Testis (tissue), 2 donors: ENCODE measurements at regions not wholly inside any gene's neighbourhood (a gene's known extent, or its start where the extent isn't known, plus 50 kb on each side); places are given as distances from the start of the nearest gene placed in this dataset.

Experiments used
- DNase-seq: peaks from one replicate; pipeline ENCODE4 v3.0.0-alpha.2; 2019
- H3K27ac ChIP-seq, 2 donors: fragments of 200-600 bp; sonication (generic); one replicate each; pipeline ENCODE4 v1.5.1; 2019
- H3K27me3 ChIP-seq: fragments of 200-600 bp; sonication (generic); one replicate; pipeline ENCODE4 v1.5.1; 2019
- H3K36me3 ChIP-seq: fragments of 200-600 bp; sonication (generic); one replicate; pipeline ENCODE4 v1.5.1; 2017; ENCODE audit warnings: low read depth; ENCODE audit errors: missing control alignments
- H3K4me1 ChIP-seq: fragments of 200-600 bp; sonication (generic); one replicate; pipeline ENCODE4 v1.5.1; 2019
- H3K4me3 ChIP-seq, 2 donors: fragments of 200-600 bp; sonication (generic); one replicate each; pipeline ENCODE4 v1.5.1; 2017 to 2019
- H3K9me3 ChIP-seq: fragments of 200-600 bp; sonication (generic); one replicate; pipeline ENCODE4 v1.5.1; 2017
- POLR2A ChIP-seq: fragments of 450-650 bp; IDR thresholded peaks from one replicate; pipeline ENCODE4 v1.6.1; 2017; ENCODE audit warnings: antibody characterized with exemption, mild to moderate bottlenecking, moderate library complexity
- WGBS, 2 donors: methylation state at CpG; one replicate each; pipeline ENCODE4 v1.1.5; 2018; 5-methylcytosine and 5-hydroxymethylcytosine counted together
- intact Hi-C: fragments of 100-400 bp; cut with DNase I; formaldehyde crosslinking; loops from one replicate; pipeline ENCODE4 v1.15.1; 2023; ENCODE audit warnings: low total_unique reads
- TF ChIP-seq, protein P1 (sequence below), 3 experiments: fragments of 450-650 bp in 2 of 3; fragments of 200-600 bp in 1 of 3; sonication (generic) in 1 of 3; IDR thresholded peaks; one replicate each; pipeline ENCODE4 v1.5.1; 2016 to 2019; ENCODE audit warnings: antibody characterized with exemption in 3 of 3, mild to moderate bottlenecking in 2 of 3, moderate library complexity in 1 of 3

DNA sequence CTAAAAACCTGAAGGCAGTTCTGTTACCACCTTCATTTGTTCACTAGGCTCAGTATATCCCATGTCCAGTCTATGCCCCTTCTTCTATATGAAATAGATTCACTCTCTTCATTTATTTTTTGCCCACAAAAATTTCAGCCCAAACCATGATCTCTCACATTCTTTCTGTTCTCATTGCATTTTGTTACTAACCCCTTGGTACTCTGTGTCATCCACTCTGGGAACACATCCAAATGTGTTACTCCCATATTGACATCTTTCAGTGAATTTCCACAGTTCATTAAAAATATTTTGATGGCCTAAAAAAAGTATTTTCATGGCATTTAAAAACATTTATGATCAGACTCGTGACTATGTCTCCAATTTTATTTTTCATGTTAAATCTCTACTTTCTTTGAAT, 378.9 kb downstream of the SLITRK1 start:
- Histone ChIP-seq H3K36me3 (no peaks in the 10 kb centered on the region), H3K4me1 (no peaks in the 10 kb centered on the region), H3K27ac (no peak overlapping the region), H3K4me3 (no peak overlapping the region), H3K27me3 (no peaks in the 10 kb centered on the region), H3K9me3 (no peaks in the 10 kb centered on the region)
- no peak for DNase-seq
- WGBS, 2 donors: 73 to 84% methylated on average over 1 of the region's 1 CpG
- no peak for TF ChIP-seq POLR2A
- TF ChIP-seq, protein P1, sequence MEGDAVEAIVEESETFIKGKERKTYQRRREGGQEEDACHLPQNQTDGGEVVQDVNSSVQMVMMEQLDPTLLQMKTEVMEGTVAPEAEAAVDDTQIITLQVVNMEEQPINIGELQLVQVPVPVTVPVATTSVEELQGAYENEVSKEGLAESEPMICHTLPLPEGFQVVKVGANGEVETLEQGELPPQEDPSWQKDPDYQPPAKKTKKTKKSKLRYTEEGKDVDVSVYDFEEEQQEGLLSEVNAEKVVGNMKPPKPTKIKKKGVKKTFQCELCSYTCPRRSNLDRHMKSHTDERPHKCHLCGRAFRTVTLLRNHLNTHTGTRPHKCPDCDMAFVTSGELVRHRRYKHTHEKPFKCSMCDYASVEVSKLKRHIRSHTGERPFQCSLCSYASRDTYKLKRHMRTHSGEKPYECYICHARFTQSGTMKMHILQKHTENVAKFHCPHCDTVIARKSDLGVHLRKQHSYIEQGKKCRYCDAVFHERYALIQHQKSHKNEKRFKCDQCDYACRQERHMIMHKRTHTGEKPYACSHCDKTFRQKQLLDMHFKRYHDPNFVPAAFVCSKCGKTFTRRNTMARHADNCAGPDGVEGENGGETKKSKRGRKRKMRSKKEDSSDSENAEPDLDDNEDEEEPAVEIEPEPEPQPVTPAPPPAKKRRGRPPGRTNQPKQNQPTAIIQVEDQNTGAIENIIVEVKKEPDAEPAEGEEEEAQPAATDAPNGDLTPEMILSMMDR (IDR thresholded peaks at IDR 0.05): no peak
- intact Hi-C loops: no loop called here

DNA sequence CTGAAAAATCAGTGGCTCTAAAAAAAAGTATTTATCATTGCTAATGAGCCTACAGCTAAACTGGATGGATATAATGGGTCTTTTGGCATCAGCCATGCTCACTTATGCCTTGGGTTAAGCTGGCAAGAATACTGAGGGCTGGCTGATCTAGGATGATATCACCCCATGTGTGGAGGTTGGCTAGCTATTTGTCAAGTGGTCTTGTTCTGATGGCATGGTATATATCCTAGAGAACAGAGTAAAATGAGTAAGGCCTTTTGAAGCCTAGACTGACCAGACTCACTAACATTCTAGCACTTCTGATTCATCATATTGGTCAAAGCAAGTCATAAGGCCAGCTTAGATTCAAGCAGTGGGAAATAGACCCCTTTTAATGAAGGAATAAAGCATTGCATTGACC, 383.0 kb downstream of the SLITRK1 start:
- Histone ChIP-seq H3K36me3 (no peaks in the 10 kb centered on the region), H3K27me3 (no peaks in the 10 kb centered on the region), H3K4me1 (no peaks in the 10 kb centered on the region), H3K4me3 (no peak overlapping the region), H3K27ac (no peak overlapping the region), H3K9me3 (no peaks in the 10 kb centered on the region)
- TF ChIP-seq, protein P1 (IDR thresholded peaks at IDR 0.05): no peak
- no peak for TF ChIP-seq POLR2A
- intact Hi-C loops: no loop called here
- DNase-seq: no peak

DNA sequence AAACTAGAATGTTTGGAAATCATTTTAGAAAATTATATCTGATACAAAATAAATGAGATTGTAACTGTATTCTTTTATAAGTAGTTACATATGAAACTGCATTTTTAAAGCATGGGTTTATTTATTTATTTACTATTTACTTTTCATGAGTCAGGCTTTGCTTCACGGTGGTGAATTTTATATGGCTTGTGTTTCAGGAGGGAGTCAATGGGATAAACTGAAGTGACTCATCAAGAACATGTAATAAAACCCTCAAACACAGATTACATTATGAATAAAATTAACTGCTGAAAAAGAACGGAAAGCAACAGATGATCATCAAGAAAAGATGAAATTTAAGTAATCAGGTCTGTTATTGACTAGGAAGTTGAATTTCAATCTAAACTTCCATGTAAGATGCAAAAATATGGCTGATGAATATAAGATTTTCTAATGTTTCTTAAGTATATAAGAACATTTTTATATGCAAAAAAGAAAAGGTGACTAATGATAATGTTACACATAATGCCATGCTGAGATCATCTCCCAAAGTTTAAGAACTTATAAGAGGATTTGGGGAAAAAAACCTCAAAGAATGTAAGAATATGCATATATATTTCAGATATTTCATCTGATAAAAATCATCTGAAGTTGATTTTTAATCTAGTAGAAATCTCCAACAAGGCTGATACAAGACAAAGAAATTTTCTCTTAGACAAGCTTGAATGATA, 383.6 kb downstream of the SLITRK1 start:
- TF ChIP-seq, protein P1 (IDR thresholded peaks at IDR 0.05): no peak
- TF ChIP-seq POLR2A: no peak
- Histone ChIP-seq H3K9me3 (no peaks in the 10 kb centered on the region), H3K27me3 (no peaks in the 10 kb centered on the region), H3K4me3 (no peak overlapping the region), H3K27ac (no peak overlapping the region), H3K36me3 (no peaks in the 10 kb centered on the region), H3K4me1 (no peaks in the 10 kb centered on the region)
- intact Hi-C loops: no loop called here
- no peak for DNase-seq
- WGBS, 2 donors: 78 to 81% methylated on average over 2 of the region's 2 CpGs

DNA sequence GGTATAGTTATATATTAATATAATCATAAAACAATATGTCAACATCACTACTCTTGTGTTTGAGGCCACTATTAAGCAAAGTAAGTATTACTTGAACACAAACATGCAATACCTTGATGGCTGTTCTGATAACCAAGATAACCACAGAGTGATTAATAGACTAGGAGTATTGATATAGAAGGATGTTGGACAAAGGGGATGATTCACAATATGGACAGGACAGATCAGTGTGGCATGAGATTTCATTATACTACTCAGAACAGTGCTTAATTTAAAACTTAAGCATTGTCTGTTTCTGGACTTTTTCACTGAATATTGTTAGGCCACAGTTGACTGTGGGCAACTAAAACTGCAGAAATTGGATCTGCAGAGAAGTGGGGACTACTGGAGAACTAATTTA, 384.2 kb downstream of the SLITRK1 start:
- Histone ChIP-seq H3K4me1 (no peaks in the 10 kb centered on the region), H3K27me3 (no peaks in the 10 kb centered on the region), H3K9me3 (no peaks in the 10 kb centered on the region), H3K4me3 (no peak overlapping the region), H3K27ac (no peak overlapping the region), H3K36me3 (no peaks in the 10 kb centered on the region)
- intact Hi-C loops: no loop called here
- no peak for TF ChIP-seq POLR2A
- TF ChIP-seq, protein P1 (IDR thresholded peaks at IDR 0.05): no peak
- no peak for DNase-seq

DNA sequence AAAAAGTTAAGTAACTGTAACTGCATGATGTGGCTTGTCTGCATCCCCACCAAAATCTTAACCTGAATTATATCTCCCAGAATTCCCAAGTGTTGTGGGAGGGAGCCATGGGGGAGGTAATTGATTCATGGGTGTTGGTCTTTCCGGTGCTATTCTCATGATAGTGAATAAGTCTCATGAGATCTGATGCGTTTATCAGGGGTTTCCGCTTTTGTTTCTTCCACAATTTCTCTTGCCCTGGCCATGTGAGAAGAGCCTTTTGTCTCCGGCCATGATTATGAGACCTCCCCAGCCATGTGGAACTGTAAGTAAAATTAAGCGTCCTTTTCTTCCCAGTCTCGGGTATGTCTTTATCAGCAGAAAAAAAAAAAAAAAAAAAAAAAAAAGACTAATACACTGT, 385.8 kb downstream of the SLITRK1 start:
- intact Hi-C loops: no loop called here
- no peak overlapping the region for H3K4me3 ChIP-seq
- H3K27me3 ChIP-seq: no peaks in the 10 kb centered on the region
- no peak overlapping the region for H3K27ac ChIP-seq
- WGBS, 2 donors: 83 to 85% methylated on average over 6 of the region's 6 CpGs
- H3K4me1 ChIP-seq: no peaks in the 10 kb centered on the region
- no peaks in the 10 kb centered on the region for H3K36me3 ChIP-seq
- no peaks in the 10 kb centered on the region for H3K9me3 ChIP-seq
- no peak for DNase-seq
- TF ChIP-seq POLR2A: no peak
- TF ChIP-seq, protein P1 (IDR thresholded peaks at IDR 0.05): no peak
